ENCODE measurements at regions not wholly inside any gene's neighbourhood (a gene's known extent, or its start where the extent isn't known, plus 50 kb on each side); places are given as distances from the start of the nearest gene placed in this dataset.

DNA sequence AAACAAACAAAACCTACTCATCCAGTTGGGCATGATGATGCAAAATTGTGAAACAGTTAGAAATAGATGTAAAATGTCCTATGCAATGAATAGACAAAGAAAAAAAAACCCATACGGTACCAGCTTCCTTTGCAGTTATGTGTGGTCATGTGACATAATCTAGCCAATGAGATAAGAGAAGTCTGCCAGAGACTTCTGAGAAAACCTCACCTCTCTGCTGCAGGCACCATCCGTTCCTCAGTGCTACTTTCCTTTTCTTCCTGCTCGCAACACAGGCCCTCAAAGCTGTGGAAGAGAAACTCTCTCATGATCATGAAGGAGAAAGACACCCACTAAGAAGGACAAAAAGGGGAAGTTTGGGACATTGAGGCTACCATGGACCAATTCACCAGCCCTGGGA lies 76.8 kb upstream of the CARD11 start:
- no peak for TF ChIP-seq RAD21 (IDR thresholded peaks at IDR 0.05; ENCODE audit: low read depth)
- TF ChIP-seq TAF1 (IDR thresholded peaks at IDR 0.05; ENCODE audit: low read depth): no peak
- TF ChIP-seq EGR1 (IDR thresholded peaks at IDR 0.05): no peak

- TF ChIP-seq MAX (IDR thresholded peaks at IDR 0.05) (no peak), EP300 (IDR thresholded peaks at IDR 0.05; ENCODE audit: borderline replicate concordance) (no peak), CREB1 (IDR thresholded peaks at IDR 0.05; ENCODE audit: low read depth) (no peak), ZBTB7A (IDR thresholded peaks at IDR 0.05; ENCODE audit: low read depth) (no peak), TCF12 (IDR thresholded peaks at IDR 0.05; ENCODE audit: low read depth) (no peak), EGR1 (IDR thresholded peaks at IDR 0.05) (no peak), TEAD4 (IDR thresholded peaks at IDR 0.05) (no peak), YY1 (IDR thresholded peaks at IDR 0.05; ENCODE audit: low read depth) (no peak), NFIC (IDR thresholded peaks at IDR 0.05) (no peak), FOXM1 (IDR thresholded peaks at IDR 0.05; ENCODE audit: borderline replicate concordance, low read depth) (no peak), CEBPB (IDR thresholded peaks at IDR 0.05) (no peak), RAD21 (IDR thresholded peaks at IDR 0.05; ENCODE audit: low read depth) (no peak), TAF1 (IDR thresholded peaks at IDR 0.05; ENCODE audit: low read depth) (no peak)
- TF ChIP-seq, protein P1, sequence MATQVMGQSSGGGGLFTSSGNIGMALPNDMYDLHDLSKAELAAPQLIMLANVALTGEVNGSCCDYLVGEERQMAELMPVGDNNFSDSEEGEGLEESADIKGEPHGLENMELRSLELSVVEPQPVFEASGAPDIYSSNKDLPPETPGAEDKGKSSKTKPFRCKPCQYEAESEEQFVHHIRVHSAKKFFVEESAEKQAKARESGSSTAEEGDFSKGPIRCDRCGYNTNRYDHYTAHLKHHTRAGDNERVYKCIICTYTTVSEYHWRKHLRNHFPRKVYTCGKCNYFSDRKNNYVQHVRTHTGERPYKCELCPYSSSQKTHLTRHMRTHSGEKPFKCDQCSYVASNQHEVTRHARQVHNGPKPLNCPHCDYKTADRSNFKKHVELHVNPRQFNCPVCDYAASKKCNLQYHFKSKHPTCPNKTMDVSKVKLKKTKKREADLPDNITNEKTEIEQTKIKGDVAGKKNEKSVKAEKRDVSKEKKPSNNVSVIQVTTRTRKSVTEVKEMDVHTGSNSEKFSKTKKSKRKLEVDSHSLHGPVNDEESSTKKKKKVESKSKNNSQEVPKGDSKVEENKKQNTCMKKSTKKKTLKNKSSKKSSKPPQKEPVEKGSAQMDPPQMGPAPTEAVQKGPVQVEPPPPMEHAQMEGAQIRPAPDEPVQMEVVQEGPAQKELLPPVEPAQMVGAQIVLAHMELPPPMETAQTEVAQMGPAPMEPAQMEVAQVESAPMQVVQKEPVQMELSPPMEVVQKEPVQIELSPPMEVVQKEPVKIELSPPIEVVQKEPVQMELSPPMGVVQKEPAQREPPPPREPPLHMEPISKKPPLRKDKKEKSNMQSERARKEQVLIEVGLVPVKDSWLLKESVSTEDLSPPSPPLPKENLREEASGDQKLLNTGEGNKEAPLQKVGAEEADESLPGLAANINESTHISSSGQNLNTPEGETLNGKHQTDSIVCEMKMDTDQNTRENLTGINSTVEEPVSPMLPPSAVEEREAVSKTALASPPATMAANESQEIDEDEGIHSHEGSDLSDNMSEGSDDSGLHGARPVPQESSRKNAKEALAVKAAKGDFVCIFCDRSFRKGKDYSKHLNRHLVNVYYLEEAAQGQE (IDR thresholded peaks at IDR 0.05; ENCODE audit: low read depth): no peak
- TF ChIP-seq, protein P2, sequence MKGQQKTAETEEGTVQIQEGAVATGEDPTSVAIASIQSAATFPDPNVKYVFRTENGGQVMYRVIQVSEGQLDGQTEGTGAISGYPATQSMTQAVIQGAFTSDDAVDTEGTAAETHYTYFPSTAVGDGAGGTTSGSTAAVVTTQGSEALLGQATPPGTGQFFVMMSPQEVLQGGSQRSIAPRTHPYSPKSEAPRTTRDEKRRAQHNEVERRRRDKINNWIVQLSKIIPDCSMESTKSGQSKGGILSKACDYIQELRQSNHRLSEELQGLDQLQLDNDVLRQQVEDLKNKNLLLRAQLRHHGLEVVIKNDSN (IDR thresholded peaks at IDR 0.05): no peak
Observed at GRCh38 chr7:3128857-3129490, 85.3 kb upstream of the CARD11 start.

- TF ChIP-seq, protein P2 (IDR thresholded peaks at IDR 0.05): no peak
- TF ChIP-seq EP300 (IDR thresholded peaks at IDR 0.05; ENCODE audit: borderline replicate concordance) (no peak), TAF1 (IDR thresholded peaks at IDR 0.05; ENCODE audit: low read depth) (no peak)
Observed at GRCh38 chr7:3133811-3134385, 90.2 kb upstream of the CARD11 start.

DNA sequence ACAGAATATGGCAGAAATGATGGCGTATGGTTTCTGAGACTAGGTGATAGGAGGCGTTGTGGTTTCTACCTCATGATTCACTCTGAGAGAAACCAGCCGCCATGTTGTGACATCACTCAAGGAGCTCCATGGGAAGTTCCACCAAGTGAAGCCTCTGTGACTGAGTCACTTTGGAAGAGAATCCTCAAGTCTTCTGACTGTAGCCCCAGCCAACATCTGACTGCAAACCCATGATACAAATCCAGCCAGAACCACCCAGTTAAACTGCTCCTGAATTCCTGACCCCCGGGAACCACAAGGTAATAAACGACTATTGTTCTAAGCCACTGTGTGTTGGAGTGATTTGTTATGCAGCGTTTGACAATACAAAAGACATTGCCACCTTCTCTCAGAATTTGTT lies 91.1 kb upstream of the CARD11 start:
- TF ChIP-seq NFIC (IDR thresholded peaks at IDR 0.05): no peak
- TF ChIP-seq EP300 (IDR thresholded peaks at IDR 0.05; ENCODE audit: borderline replicate concordance): no peak
- TF ChIP-seq, protein P2 (IDR thresholded peaks at IDR 0.05): no peak
- TF ChIP-seq MAX (IDR thresholded peaks at IDR 0.05): no peak
- TF ChIP-seq ZBTB7A (IDR thresholded peaks at IDR 0.05; ENCODE audit: low read depth): no peak
- TF ChIP-seq, protein P1 (IDR thresholded peaks at IDR 0.05; ENCODE audit: low read depth): no peak

GRCh38 chr7:3135626-3136025 lies 92.0 kb upstream of the CARD11 start:
- no peak for TF ChIP-seq CEBPB (IDR thresholded peaks at IDR 0.05)
- TF ChIP-seq, protein P1 (IDR thresholded peaks at IDR 0.05; ENCODE audit: low read depth): no peak
- TF ChIP-seq YY1 (IDR thresholded peaks at IDR 0.05; ENCODE audit: low read depth): no peak
- TF ChIP-seq EP300 (IDR thresholded peaks at IDR 0.05; ENCODE audit: borderline replicate concordance): no peak
- no peak for TF ChIP-seq ZBTB7A (IDR thresholded peaks at IDR 0.05; ENCODE audit: low read depth)
- no peak for TF ChIP-seq MAX (IDR thresholded peaks at IDR 0.05)
- TF ChIP-seq NFIC (IDR thresholded peaks at IDR 0.05): no peak
- no peak for TF ChIP-seq TCF12 (IDR thresholded peaks at IDR 0.05; ENCODE audit: low read depth)
- TF ChIP-seq RAD21 (IDR thresholded peaks at IDR 0.05; ENCODE audit: low read depth): no peak
- TF ChIP-seq TEAD4 (IDR thresholded peaks at IDR 0.05): no peak
- TF ChIP-seq EGR1 (IDR thresholded peaks at IDR 0.05): no peak
- no peak for TF ChIP-seq FOXM1 (IDR thresholded peaks at IDR 0.05; ENCODE audit: borderline replicate concordance, low read depth)
- TF ChIP-seq, protein P2 (IDR thresholded peaks at IDR 0.05): no peak
- no peak for TF ChIP-seq TAF1 (IDR thresholded peaks at IDR 0.05; ENCODE audit: low read depth)
